ENCODE measurements at regions not wholly inside any gene's neighbourhood (a gene's known extent, or its start where the extent isn't known, plus 50 kb on each side); places are given as distances from the start of the nearest gene placed in this dataset.

DNA sequence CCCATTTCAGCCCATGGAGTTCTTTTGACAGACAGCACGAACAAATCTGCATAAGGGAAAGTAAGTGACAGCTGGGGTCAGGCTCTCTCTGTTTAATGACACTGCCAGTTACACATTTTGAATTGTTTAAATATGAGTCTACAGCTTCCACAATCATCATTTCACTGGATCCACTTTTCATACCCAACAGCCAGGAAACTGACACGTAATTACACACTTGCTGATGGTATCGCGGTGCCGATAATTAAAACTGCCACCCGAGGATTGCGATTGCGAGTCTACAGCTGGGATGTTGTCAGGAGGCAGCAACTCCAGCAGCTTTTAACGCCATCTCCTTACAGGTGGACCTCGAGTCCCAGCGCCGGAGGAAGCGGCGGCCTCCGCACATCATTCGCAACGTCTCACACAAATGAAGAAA is 230.8 kb upstream of the MGMT start:
- no peak for TF ChIP-seq POLR2A (IDR thresholded peaks at IDR 0.05)
- no peak for TF ChIP-seq CTCF (IDR thresholded peaks at IDR 0.05)
